Kidney (tissue), 13 donors: ENCODE measurements at regions not wholly inside any gene's neighbourhood (a gene's known extent, or its start where the extent isn't known, plus 50 kb on each side); places are given as distances from the start of the nearest gene placed in this dataset.

Source experiments
- DNase-seq, 5 donors: peaks; one replicate each; pipeline ENCODE4 v3.0.0-alpha.2; 2013 to 2020
- FAIRE-seq: peaks from 2 replicates; lab custom pipeline; 2012; peaks lifted over from hg19 to GRCh38; lab: Jason Lieb, UNC
- H3K27ac ChIP-seq, 2 donors: one replicate each; pipeline ENCODE4 v1.7.0; 2013; ENCODE audit warnings: low read depth in 2 of 2, low read length in 2 of 2, inconsistent platforms in 1 of 2
- H3K27me3 ChIP-seq: one replicate; pipeline ENCODE4 v1.7.1; 2013; ENCODE audit warnings: low read length, inconsistent platforms; ENCODE audit not compliant: control insufficient read depth, insufficient read depth
- H3K36me3 ChIP-seq, 3 donors: one replicate each; pipeline versions ENCODE4 v1.7.0 to v1.7.1; 2013; ENCODE audit warnings: low read length in 3 of 3, control low read depth in 1 of 3, inconsistent platforms in 1 of 3; ENCODE audit not compliant: insufficient read depth in 3 of 3, control insufficient read depth in 2 of 3
- H3K4me1 ChIP-seq, 3 donors: one replicate each; pipeline versions ENCODE4 v1.7.0 to v1.7.1; 2013; ENCODE audit warnings: low read length in 3 of 3, inconsistent platforms in 1 of 3, low read depth in 1 of 3; ENCODE audit not compliant: control insufficient read depth in 2 of 3, insufficient read depth in 2 of 3
- H3K4me3 ChIP-seq, 3 donors: one replicate each; pipeline versions ENCODE4 v1.7.0 to v1.8.1; 2013; ENCODE audit warnings: low read length in 3 of 3, control low read depth in 1 of 3, inconsistent platforms in 1 of 3
- H3K9ac ChIP-seq, 3 donors: one replicate each; pipeline versions ENCODE4 v1.7.0 to v1.7.1; 2013; ENCODE audit warnings: low read length in 3 of 3, control low read depth in 1 of 3, inconsistent platforms in 1 of 3
- H3K9me3 ChIP-seq, 3 donors: one replicate each; pipeline versions ENCODE4 v1.7.0 to v1.7.1; 2013; ENCODE audit warnings: low read length in 3 of 3, control low read depth in 1 of 3, inconsistent platforms in 1 of 3; ENCODE audit not compliant: control insufficient read depth in 2 of 3, insufficient read depth in 1 of 3
- CTCF ChIP-seq: IDR thresholded peaks from 3 replicates; pipeline ENCODE4 v1.5.1; 2012; ENCODE audit warnings: mild to moderate bottlenecking, moderate library complexity, borderline replicate concordance; ENCODE audit not compliant: insufficient read depth; ENCODE audit errors: extremely low read depth
- intact Hi-C: fragments of 100-400 bp; cut with DNase I; formaldehyde crosslinking; loops from one replicate; pipeline ENCODE4 v1.11.1; 2022
- donor health status: control.
- donor health status: control.
- donor health status: control.
- donor health status: control.
- donor health status: control.
- donor health status: DM: yes; HTN: yes; CAD: no.
- donor health status: Normal renal cell carcinoma (clear cell type).

GRCh38 chr1:37286881-37287280, 187.5 kb upstream of the ZC3H12A start:
- DNase-seq (no peak), FAIRE-seq (no peak)
- Histone ChIP-seq H3K9me3 (peaks cover 0 to 2% (median 0%) of the 10 kb centered on the region in 3 donors), H3K9ac (no peak overlapping the region), H3K4me3 (no peak overlapping the region), H3K4me1 (no peaks in the 10 kb centered on the region), H3K27me3 (no peaks in the 10 kb centered on the region), H3K36me3 (no peaks in the 10 kb centered on the region), H3K27ac (no peak overlapping the region)
- no peak for TF ChIP-seq CTCF
- intact Hi-C loops: no loop called here

GRCh38 chr1:37288900-37289299, 185.5 kb upstream of the ZC3H12A start:
- DNase-seq (no peak), FAIRE-seq (no peak)
- Histone ChIP-seq H3K9me3 (peaks cover 0 to 2% (median 0%) of the 10 kb centered on the region in 3 donors), H3K9ac (no peak overlapping the region), H3K27ac (no peak overlapping the region), H3K27me3 (no peaks in the 10 kb centered on the region), H3K4me1 (no peaks in the 10 kb centered on the region), H3K36me3 (no peaks in the 10 kb centered on the region), H3K4me3 (no peak overlapping the region)
- intact Hi-C loops: no loop called here
- TF ChIP-seq CTCF: no peak

- no peak overlapping the region for H3K4me3 ChIP-seq
- TF ChIP-seq CTCF: no peak
- H3K4me1 ChIP-seq: no peaks in the 10 kb centered on the region
- H3K27ac ChIP-seq: no peak overlapping the region
- no peak overlapping the region for H3K9ac ChIP-seq
- DNase-seq: no peak
- peaks cover 2% of the 10 kb centered on the region for H3K27me3 ChIP-seq
- intact Hi-C loops: no loop called here
- no peaks in the 10 kb centered on the region for H3K36me3 ChIP-seq
- H3K9me3 ChIP-seq: no peaks in the 10 kb centered on the region
- FAIRE-seq: no peak
Observed at GRCh38 chr1:37290718-37291117, 183.7 kb upstream of the ZC3H12A start.

- Histone ChIP-seq H3K27ac (no peak overlapping the region), H3K4me1 (no peaks in the 10 kb centered on the region), H3K36me3 (no peaks in the 10 kb centered on the region), H3K4me3 (no peak overlapping the region), H3K9ac (no peak overlapping the region), H3K27me3 (peaks cover 3% of the 10 kb centered on the region), H3K9me3 (no peaks in the 10 kb centered on the region)
- no peak for FAIRE-seq
- TF ChIP-seq CTCF: no peak
- DNase-seq: no peak
- intact Hi-C loops: no loop called here
Observed at GRCh38 chr1:37292789-37293188, 181.6 kb upstream of the ZC3H12A start.
